GM08714 (cell line): ENCODE measurements at regions not wholly inside any gene's neighbourhood (a gene's known extent, or its start where the extent isn't known, plus 50 kb on each side); places are given as distances from the start of the nearest gene placed in this dataset.

Experiments used
- H3K4me3 ChIP-seq: fragments of 200-500 bp; sonication (Bioruptor generic); 2 replicates; pipeline ENCODE4 v1.5.1; 2014; ENCODE audit warnings: mild to moderate bottlenecking, low read length, inconsistent platforms
- ZNF274 ChIP-seq: IDR thresholded peaks from 2 replicates; pipeline ENCODE4 v1.6.1; 2012; ENCODE audit warnings: mild to moderate bottlenecking, low read depth, low read length

DNA sequence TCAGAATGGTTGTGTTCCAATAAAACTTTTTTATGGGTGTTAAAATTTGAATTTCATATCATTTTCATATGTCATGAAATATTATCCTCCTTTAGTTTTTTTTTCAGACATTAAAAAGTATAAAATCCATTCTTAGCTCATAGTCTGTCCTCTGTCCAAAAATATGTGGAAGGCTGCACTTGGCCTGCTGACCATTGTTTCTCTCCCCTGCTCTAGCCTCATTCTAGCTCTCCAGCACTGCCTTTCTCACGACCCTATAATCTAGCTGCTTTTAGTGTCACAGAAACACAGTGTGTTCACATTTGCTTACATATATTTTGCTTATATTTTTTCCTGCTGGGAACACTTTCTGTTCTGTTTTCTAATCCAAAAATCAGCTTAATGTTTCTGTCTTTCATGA lies 165.0 kb upstream of the ANK2 start:
- TF ChIP-seq ZNF274: no peak
- H3K4me3 ChIP-seq: no peak overlapping the region

DNA sequence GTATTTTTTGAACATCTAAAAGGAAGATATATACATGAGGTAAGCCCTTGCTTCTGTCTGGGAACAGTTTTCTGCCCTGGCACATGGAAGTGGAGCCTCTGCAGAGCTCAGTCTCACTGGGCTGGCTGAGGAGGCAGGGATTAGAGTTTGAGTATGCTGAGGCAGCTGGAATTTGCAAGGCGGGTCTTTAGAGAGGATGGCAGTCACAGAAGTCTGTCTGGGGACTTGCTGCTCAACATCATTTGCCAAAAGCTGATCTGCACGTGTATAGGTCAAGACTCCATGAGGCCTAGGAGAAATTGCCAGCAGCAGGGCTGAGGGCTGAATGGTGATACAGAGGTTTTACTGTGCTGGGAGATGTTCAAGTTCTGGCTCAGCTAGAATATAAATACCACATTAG lies 163.6 kb upstream of the ANK2 start:
- H3K4me3 ChIP-seq: no peak overlapping the region
- TF ChIP-seq ZNF274: no peak

DNA sequence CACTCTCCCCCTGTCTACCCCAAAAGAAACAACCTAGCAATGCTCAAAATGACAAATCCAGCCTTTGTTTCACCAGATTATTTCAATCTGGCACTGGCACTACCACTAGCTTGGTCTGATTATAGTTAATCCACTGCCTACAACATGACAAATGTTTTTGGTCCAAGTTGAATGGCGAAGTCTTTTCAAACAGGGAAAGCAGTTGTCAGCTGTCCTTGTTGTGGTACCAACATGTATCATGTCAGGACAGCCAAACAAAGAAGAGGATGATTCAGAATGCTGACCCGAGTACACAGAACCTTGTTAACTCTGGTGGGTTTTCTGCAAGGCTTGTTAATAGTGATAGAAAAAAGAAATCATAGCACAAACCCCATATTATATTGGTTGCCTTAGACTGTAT lies 160.8 kb upstream of the ANK2 start:
- H3K4me3 ChIP-seq: no peak overlapping the region
- no peak for TF ChIP-seq ZNF274

DNA sequence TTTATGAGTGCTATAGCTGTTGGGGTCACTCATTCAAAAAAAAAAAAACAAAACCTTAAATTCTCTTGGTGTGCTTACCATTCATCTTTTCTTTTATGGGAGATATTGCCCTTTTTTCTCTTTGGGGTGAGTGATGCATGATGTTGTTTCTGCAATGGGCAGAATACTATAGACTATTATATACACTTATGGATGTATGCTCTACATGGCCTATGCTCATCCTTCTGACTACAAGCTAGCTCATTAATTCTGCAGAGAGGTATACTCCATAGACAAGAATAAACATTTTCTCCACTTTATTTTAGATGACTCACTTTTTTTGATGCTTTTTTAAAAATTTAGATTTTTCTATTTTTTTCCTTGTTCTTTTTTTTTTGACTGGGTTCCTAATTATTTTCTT lies 160.3 kb upstream of the ANK2 start:
- no peak overlapping the region for H3K4me3 ChIP-seq
- TF ChIP-seq ZNF274: no peak

DNA sequence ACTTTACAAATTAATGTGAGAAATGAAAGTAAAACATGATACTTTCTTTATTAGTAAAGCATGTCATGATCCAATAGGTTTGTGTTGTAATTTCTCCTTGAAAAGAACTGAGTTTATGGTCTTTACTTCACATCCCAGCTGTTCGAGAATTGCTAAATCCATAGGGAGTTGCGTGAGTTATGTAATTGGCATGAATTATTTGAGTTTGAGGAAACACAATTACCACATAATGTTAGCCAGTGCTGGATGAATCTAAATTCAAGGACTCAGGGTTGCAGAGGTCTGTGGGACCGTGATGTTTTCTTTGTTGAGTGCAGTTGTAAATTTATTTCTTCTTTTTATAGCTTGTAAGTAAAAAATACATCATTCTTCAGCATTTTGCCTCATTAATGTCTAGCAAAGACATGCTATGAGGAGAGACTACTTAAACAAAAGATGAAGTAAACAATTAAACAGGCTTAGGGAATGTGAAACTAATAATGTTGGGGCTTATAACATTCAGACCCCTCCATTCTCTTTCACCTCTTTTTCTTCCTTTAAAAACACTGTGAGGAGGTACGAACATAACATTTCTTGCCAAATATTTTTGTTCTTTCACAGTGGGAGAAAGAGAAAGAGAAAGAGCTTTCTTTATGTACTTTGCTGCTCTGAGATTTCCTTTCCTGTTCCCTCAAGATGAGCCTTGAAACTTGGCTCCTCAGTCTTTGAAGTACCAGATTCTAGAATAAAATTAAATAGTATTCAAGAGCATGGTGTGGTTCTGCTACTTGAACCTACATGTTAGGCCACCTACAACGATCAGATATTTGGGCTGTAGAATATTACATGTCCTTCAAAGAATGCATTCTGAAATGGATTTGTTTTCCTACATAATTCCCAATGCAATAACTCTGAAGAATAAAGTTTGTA lies 159.6 kb upstream of the ANK2 start:
- TF ChIP-seq ZNF274: no peak
- H3K4me3 ChIP-seq: no peak overlapping the region; the same call in 1 of the 2 replicates

DNA sequence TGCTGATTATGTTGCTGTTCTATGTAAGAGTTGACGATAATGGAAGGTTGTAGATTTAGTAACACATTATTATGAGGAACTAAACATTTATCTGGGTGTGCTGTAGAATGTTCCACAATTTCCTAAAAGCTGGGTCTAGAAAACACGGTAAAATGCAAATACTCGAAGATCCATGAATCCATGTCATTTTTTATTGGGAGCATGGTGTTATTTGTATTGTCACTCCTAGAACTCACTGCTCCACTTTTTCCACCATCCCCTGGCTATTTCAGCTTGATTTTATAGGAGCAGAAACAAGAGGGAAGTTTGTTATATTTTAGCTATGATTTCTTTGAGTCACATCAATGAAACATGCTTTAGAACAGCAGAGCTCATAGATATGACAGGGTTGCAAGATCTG lies 155.0 kb upstream of the ANK2 start:
- H3K4me3 ChIP-seq: no peak overlapping the region
- TF ChIP-seq ZNF274: no peak

DNA sequence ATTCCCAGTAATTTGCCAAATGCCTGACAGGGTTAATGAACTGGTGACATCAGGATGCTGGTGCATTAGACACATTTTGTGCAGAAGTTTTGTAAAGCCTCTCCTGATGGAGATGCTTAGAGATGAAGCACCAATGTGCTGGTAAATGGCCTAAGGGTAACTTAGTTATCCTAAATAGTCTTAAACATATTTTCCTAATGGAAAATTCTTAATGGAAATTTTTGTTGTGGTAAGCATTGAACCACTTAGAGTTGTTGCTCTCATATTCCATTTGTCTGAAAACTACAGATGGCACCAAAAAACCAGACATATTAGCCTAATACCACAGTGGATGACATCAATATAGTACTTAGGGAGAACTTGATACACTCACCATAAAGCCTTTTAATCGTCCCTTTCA lies 154.5 kb upstream of the ANK2 start:
- TF ChIP-seq ZNF274: no peak

DNA sequence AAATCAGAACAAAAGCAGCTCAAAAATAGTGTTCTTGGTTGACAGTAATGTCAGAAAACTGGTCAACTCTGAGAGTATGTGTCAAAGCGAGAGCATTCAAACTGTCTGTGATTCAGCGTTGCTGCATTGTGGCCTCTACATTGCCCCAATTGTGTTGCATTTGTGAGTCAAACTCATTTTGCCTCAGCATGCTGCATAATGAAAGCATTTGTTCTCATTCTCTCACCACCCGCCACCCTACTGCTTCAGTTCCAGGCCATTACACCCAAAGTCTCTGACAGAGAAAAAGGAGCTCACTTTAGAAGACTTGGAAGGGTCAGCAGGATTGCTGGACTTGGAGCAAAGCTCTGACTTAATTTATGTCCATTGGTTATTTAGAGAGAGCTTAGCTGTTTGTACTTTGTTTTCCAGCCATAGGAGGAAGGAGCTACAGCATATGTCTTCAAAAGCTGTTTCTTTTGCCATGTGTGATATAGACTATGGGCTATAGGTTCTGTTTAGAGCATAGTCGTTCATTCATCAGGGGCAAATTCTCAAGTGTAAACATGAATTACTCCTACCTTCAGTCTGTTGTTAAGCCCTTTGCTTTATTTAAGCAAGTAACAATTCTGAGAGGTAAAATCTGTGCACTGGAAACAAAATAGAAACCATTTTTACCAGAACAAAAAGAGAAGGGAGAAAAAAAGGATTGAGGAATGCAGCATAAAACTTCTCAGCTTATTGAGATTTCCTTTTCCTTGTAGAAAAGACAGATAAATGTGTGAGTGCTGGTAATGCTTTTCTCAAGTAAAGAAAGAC lies 153.4 kb upstream of the ANK2 start:
- no peak for TF ChIP-seq ZNF274
- H3K4me3 ChIP-seq: no peak overlapping the region

More for the DNA sequence above, 154.5 kb upstream of the ANK2 start:
- H3K4me3 ChIP-seq: no peak overlapping the region

DNA sequence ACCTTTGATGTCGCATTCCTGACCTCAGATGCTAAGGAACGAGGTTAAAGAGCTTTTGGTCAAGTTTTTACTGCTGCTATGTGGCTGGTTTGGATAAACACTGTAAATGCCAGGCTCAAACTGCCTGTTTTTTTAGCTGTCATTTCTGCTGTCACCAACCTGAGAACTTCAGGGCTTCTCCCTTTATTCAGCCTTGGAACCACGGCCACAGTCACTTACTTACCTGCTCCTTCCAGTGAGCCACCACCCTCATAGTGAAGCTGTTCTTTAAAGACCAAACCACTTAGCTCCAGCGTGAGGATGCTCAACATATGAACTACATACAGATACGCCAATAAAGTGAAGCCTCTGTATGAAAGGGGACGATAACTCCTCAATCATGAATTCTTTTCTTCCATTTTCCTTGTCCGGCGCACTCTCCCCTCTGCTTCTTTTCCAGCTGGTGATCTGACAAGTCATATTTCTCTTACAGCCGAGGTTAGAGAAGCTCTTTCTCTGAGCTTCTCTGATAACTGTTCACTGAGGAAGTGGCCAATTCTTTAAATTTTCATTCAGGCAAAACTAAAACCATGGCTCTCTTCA lies 152.8 kb upstream of the ANK2 start:
- no peak for TF ChIP-seq ZNF274
- H3K4me3 ChIP-seq: no peak overlapping the region

DNA sequence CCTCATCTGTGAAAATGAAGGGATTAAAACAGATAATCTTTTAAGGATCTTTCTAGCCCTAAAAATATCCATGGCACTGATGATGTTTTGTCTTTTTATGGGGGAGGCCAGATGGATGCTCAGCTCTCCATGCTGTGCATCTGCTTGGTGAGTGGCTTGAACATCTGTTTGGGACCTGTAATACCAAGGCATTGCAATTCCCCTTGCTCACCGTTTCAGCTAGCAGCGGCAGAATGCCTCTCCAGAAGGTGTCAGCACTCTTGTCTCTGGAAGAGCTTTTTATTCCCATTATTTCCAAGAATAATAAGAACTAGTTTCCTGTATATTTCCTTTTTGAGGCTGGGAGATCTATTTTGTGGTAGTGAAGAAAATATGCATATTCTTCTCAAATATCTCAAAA lies 151.9 kb upstream of the ANK2 start:
- no peak for TF ChIP-seq ZNF274
- no peak overlapping the region for H3K4me3 ChIP-seq

DNA sequence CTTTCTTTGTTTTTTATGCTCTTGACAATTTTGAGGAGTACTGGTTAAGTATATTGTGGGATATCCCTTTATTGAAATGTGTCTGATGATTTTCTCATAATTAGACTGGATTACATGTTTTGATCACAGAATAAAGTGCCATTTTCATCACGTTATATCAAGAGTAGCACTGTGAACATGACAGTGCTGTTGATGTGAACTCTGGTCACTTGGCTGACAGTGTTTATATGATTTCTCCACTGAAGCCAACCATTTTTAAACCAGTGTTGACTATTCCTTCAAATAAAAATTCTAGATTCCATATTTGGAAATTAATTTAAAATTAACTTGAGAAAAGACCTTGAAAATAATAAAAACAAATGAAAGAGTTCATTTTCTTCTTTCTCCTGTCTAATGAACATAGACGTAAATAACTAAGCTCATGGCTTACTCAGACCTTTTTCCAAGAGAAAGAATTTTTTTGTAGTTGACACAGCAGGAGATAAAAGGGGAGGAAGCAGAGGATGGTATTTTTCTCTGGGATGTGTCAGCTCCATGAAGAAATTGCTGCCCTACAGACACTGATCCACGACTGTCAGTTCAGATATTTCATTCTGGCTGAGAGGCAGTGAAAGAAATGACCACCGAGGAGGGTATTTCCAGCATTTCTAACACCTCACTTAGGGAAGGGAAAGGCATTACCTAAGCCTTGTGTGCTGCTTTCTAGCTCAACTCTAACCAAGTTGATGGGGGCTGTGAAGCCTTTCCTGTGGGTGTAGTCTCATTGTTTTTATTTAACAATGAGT lies 150.9 kb upstream of the ANK2 start:
- no peak for TF ChIP-seq ZNF274

DNA sequence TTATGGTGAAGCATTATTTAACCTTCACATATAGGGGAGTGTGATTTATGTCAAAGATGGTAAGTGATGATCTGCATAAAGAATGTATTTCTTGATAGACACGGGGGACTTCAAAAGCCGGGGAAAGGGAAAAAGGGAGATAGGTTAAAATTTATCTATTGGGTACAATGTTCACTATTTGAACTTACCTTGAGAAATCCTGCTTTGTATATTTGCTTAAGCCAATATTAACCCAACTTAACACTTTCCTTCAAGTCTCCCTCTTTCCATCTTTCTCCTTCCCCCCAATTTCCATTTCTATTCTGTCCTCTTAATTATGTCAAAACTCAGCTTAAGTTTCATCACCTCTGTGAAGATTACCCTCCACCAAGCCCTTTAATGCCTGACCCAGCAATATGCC lies 149.0 kb upstream of the ANK2 start:
- no peak overlapping the region for H3K4me3 ChIP-seq
- no peak for TF ChIP-seq ZNF274

More for the DNA sequence above, 150.9 kb upstream of the ANK2 start:
- no peak overlapping the region for H3K4me3 ChIP-seq

DNA sequence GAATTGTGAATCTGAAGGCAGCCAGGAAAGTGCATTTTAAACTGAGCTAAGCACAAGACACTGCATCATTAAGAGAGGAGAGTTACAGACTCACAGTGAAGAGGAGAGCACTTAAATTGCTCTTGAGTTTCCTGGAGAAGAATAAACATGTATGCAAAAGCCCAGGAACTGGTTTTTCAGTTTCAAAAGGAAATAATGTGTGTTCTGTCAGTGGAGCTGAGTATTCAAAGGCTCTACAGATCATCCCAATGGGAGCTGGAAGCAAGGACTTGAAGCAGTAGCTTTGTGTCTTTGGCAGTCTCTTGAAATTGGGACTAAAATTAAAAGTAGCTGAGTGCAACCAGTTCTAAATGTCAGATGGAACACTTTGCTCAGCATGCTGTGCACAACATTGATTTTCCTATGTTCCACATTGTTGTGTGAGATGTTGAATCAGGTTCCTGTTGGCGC lies 147.5 kb upstream of the ANK2 start:
- no peak for TF ChIP-seq ZNF274
- no peak overlapping the region for H3K4me3 ChIP-seq

DNA sequence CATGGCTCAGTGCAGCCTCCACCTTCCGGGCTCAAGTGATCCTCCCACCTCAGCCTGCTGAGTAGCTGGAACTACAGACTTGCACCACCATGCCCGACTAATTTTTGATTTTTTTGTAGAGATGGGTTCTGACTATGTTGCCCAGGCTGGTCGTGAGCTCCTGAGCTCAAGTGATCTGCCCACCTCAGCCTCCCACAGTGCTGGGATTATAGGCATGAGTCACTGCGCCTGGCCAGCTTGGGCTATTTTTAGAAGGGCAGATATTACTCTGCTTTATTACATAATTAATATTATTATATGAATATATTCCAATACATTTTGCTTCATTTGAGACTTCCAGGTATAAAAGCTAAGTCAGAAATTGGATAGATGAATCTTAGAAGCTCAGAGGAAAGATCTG lies 143.7 kb upstream of the ANK2 start:
- no peak overlapping the region for H3K4me3 ChIP-seq
- no peak for TF ChIP-seq ZNF274
